ENCODE measurements at regions not wholly inside any gene's neighbourhood (a gene's known extent, or its start where the extent isn't known, plus 50 kb on each side); places are given as distances from the start of the nearest gene placed in this dataset.

DNA sequence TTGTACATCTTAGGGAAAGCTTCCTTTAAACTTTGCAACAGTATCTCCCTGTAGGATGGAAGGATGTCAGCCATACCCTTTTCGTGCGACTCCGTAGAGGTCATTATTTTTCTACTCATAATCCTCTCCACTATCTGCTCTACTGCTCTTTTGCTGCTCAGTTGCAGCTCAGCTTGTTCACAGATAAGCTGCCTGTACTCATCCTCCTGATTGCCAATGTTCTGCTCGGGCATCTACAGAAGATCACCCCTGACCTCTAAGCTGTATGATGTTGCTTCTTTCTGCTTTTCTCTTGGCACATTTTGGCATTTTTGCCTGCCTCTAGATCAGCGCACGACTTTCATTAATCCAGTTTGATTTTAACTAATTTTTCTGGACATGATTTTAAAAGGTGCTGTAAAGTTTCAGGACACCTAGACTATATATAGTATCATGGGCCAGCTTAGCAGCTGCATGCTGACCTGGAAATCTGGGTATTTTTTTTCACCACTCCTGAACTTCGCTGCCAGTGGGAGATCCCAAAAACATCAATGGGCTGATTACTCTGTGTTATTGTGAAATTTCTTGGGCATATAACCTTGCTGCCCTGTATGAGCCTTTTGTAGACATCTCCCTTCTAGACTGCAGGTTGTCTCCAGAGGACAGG, 131.2 kb upstream of the ZNF608 start:
- H3K27ac Mint-ChIP-seq: no peak overlapping the region
- ChIA-PET POLR2A (interaction anchor here (0.6 kb wide), 2 partner anchors 35 to 222 kb away, joined by 3 to 4 read pairs; no protein-coding TSS in a partner anchor), CTCF (no interaction called here)
- H3K36me3 Mint-ChIP-seq (ENCODE audit: low read depth): no peaks in the 10 kb centered on the region
- H3K4me3 Mint-ChIP-seq: no peak overlapping the region
- H3K27me3 Mint-ChIP-seq (ENCODE audit: low read depth): peaks cover 4% of the 10 kb centered on the region
- ATAC-seq (no peak), DNase-seq (no peak)
- H3K4me1 Mint-ChIP-seq (ENCODE audit: low read depth): no peaks in the 10 kb centered on the region
- H3K9me3 Mint-ChIP-seq (ENCODE audit: insufficient read depth): no peaks in the 10 kb centered on the region

DNA sequence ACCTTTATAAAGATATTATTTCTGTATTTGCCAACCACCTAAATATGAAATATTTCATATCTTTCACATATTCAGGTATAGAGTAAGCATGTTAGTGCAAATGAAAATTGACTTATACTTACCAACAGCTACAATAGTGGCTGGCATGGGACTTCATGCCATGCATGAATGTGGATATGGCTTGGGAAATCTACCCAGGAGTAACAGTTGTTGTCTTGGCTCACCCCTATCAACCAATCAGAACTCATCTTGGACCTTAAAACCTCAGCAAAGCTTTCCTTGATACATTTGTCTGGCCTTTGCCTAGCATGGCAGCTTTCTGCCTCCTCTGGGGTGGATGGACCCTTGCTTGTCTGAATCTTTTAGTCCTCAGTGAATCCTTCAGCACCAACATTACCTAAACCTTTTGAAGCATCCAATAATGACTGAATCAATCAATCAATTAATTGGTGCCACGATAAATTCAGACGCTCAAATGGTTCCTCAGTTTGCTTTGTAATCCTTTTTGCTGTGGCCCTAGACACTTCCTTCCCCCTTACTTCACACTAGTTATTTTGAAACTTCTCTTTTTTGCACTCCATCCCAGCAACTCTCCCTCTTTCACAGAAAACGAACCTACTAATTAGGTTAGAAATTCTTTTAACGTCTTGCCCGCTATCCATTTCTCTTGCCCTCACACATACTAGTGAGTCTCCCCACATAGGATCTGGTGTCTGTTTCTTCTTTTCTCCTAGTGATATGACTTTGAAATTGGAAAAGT, 132.3 kb upstream of the ZNF608 start:
- ATAC-seq (no peak), DNase-seq (no peak)
- H3K36me3 Mint-ChIP-seq (ENCODE audit: low read depth): no peaks in the 10 kb centered on the region
- H3K4me3 Mint-ChIP-seq: no peak overlapping the region
- peaks cover 4% of the 10 kb centered on the region for H3K27me3 Mint-ChIP-seq (ENCODE audit: low read depth)
- no peaks in the 10 kb centered on the region for H3K9me3 Mint-ChIP-seq (ENCODE audit: insufficient read depth)
- no peaks in the 10 kb centered on the region for H3K4me1 Mint-ChIP-seq (ENCODE audit: low read depth)
- H3K27ac Mint-ChIP-seq: no peak overlapping the region
- CTCF ChIA-PET: no interaction called here
- POLR2A ChIA-PET: no interaction called here

- H3K27me3 Mint-ChIP-seq (ENCODE audit: low read depth): no peaks in the 10 kb centered on the region
- POLR2A ChIA-PET: no interaction called here
- H3K36me3 Mint-ChIP-seq (ENCODE audit: low read depth): no peaks in the 10 kb centered on the region
- H3K4me3 Mint-ChIP-seq: no peak overlapping the region
- no peaks in the 10 kb centered on the region for H3K4me1 Mint-ChIP-seq (ENCODE audit: low read depth)
- no peak overlapping the region for H3K27ac Mint-ChIP-seq
- no peaks in the 10 kb centered on the region for H3K9me3 Mint-ChIP-seq (ENCODE audit: insufficient read depth)
- CTCF ChIA-PET: no interaction called here
- no peak for DNase-seq
- ATAC-seq: no peak
These were observed 134.7 kb upstream of the ZNF608 start for GRCh38 chr5:124880903-124881697.

- Mint-ChIP-seq H3K4me3 (no peak overlapping the region), H3K36me3 (ENCODE audit: low read depth) (no peaks in the 10 kb centered on the region), H3K27ac (no peak overlapping the region), H3K9me3 (ENCODE audit: insufficient read depth) (no peaks in the 10 kb centered on the region), H3K27me3 (ENCODE audit: low read depth) (no peaks in the 10 kb centered on the region), H3K4me1 (ENCODE audit: low read depth) (no peaks in the 10 kb centered on the region)
- ChIA-PET POLR2A (no interaction called here), CTCF (no interaction called here)
- no peak for ATAC-seq
- no peak for DNase-seq
These were observed 137.2 kb upstream of the ZNF608 start for GRCh38 chr5:124883681-124884080.

DNA sequence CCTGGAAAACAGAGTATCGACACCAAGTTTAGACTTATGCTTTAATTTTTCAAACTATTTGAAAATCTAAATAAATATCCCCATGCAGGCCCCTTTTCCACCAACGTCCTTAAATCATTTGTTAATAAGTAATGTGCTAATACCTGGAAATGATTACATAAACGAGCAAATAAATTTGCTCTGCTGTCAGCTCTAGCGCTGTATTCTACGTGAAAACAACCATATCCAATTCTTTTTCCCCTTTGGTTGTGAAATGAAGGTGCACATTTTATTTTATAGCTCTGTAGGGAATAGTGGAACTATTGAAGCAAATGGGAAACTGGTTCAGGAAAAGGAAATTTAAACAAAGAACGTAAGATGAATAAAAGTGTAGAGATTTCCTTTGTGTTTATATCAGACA, 137.7 kb upstream of the ZNF608 start:
- H3K27ac Mint-ChIP-seq: no peak overlapping the region
- no peaks in the 10 kb centered on the region for H3K9me3 Mint-ChIP-seq (ENCODE audit: insufficient read depth)
- DNase-seq (no peak), ATAC-seq (no peak)
- no peak overlapping the region for H3K4me3 Mint-ChIP-seq
- H3K27me3 Mint-ChIP-seq (ENCODE audit: low read depth): no peaks in the 10 kb centered on the region
- no peaks in the 10 kb centered on the region for H3K4me1 Mint-ChIP-seq (ENCODE audit: low read depth)
- ChIA-PET CTCF (no interaction called here), POLR2A (no interaction called here)
- H3K36me3 Mint-ChIP-seq (ENCODE audit: low read depth): no peaks in the 10 kb centered on the region

DNA sequence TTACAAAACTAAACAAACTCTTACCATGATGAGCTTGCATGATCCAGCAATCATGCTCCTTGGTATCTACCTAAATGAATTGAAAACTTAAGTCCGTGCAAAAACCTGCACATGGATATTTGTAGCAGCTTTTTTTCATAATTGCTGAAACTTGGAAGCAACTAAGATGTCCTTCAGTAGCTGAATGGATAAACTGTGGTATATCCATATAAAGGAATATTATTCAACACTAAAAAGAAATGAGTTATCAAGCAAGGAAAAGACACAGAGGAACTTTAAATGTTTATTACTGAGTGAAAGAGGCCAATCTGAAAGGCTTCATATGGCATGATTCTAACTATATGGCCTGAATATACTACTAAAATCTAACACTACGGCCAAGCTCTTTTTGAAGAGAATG, 139.1 kb upstream of the ZNF608 start:
- ChIA-PET POLR2A (no interaction called here), CTCF (no interaction called here)
- no peaks in the 10 kb centered on the region for H3K4me1 Mint-ChIP-seq (ENCODE audit: low read depth)

DNA sequence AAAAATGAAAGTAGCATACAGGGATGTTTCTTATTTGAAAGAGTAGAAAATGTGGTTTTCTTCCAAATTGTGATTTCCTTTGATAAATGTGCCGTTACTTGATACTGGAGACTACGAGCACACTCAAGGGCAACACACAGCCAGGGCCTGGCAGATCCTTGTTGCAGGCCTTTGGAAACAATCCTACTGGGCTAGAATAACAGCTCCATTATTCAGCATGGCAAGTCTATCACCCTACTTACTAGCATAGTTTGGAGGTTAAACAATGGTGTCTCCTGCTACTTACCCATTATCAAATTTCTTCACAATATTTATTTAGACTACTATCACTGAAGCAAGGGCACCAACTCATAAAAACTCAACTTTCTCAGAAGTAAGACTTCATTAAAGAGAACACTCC, 140.8 kb upstream of the ZNF608 start:
- no peak for DNase-seq
- no peaks in the 10 kb centered on the region for H3K9me3 Mint-ChIP-seq (ENCODE audit: insufficient read depth)
- no peak overlapping the region for H3K4me3 Mint-ChIP-seq
- ATAC-seq: no peak
- ChIA-PET CTCF (no interaction called here), POLR2A (no interaction called here)
- H3K27me3 Mint-ChIP-seq (ENCODE audit: low read depth): no peaks in the 10 kb centered on the region
- no peaks in the 10 kb centered on the region for H3K36me3 Mint-ChIP-seq (ENCODE audit: low read depth)
- H3K4me1 Mint-ChIP-seq (ENCODE audit: low read depth): no peaks in the 10 kb centered on the region
- H3K27ac Mint-ChIP-seq: no peak overlapping the region

More for the DNA sequence above, 139.1 kb upstream of the ZNF608 start:
- Mint-ChIP-seq H3K36me3 (ENCODE audit: low read depth) (no peaks in the 10 kb centered on the region), H3K27ac (no peak overlapping the region), H3K4me3 (no peak overlapping the region), H3K27me3 (ENCODE audit: low read depth) (no peaks in the 10 kb centered on the region), H3K9me3 (ENCODE audit: insufficient read depth) (no peaks in the 10 kb centered on the region)
- no peak for DNase-seq
- ATAC-seq: no peak

GRCh38 chr5:124888050-124888506, 141.6 kb upstream of the ZNF608 start:
- Mint-ChIP-seq H3K27ac (no peak overlapping the region), H3K9me3 (ENCODE audit: insufficient read depth) (no peaks in the 10 kb centered on the region), H3K27me3 (ENCODE audit: low read depth) (no peaks in the 10 kb centered on the region), H3K4me3 (no peak overlapping the region), H3K36me3 (ENCODE audit: low read depth) (no peaks in the 10 kb centered on the region), H3K4me1 (ENCODE audit: low read depth) (no peaks in the 10 kb centered on the region)
- ChIA-PET POLR2A (interaction anchor here (0.8 kb wide), 1 partner anchor 88 kb away, joined by 3 read pairs; no protein-coding TSS in a partner anchor), CTCF (no interaction called here)
- ATAC-seq (no peak), DNase-seq (no peak)

GRCh38 chr5:124888622-124889485, 142.4 kb upstream of the ZNF608 start:
- H3K4me1 Mint-ChIP-seq (ENCODE audit: low read depth): no peaks in the 10 kb centered on the region
- no peaks in the 10 kb centered on the region for H3K36me3 Mint-ChIP-seq (ENCODE audit: low read depth)
- ATAC-seq (no peak), DNase-seq (no peak)
- ChIA-PET POLR2A (interaction anchor here (0.8 kb wide), 1 partner anchor 89 kb away, joined by 3 read pairs; no protein-coding TSS in a partner anchor), CTCF (no interaction called here)
- no peak overlapping the region for H3K4me3 Mint-ChIP-seq
- no peaks in the 10 kb centered on the region for H3K27me3 Mint-ChIP-seq (ENCODE audit: low read depth)
- H3K9me3 Mint-ChIP-seq (ENCODE audit: insufficient read depth): no peaks in the 10 kb centered on the region
- H3K27ac Mint-ChIP-seq: no peak overlapping the region

GRCh38 chr5:124889486-124889825, 143.0 kb upstream of the ZNF608 start:
- no peak for DNase-seq
- no peaks in the 10 kb centered on the region for H3K27me3 Mint-ChIP-seq (ENCODE audit: low read depth)
- no peak overlapping the region for H3K27ac Mint-ChIP-seq
- no peaks in the 10 kb centered on the region for H3K9me3 Mint-ChIP-seq (ENCODE audit: insufficient read depth)
- CTCF ChIA-PET: no interaction called here
- ATAC-seq: no peak
- H3K4me1 Mint-ChIP-seq (ENCODE audit: low read depth): no peaks in the 10 kb centered on the region
- no peak overlapping the region for H3K4me3 Mint-ChIP-seq
- no peaks in the 10 kb centered on the region for H3K36me3 Mint-ChIP-seq (ENCODE audit: low read depth)
- POLR2A ChIA-PET: no interaction called here

- H3K36me3 Mint-ChIP-seq (ENCODE audit: low read depth): no peaks in the 10 kb centered on the region
- H3K27me3 Mint-ChIP-seq (ENCODE audit: low read depth): no peaks in the 10 kb centered on the region
- no peaks in the 10 kb centered on the region for H3K4me1 Mint-ChIP-seq (ENCODE audit: low read depth)
- no peak for DNase-seq
- H3K27ac Mint-ChIP-seq: no peak overlapping the region
- POLR2A ChIA-PET: no interaction called here
- no peak overlapping the region for H3K4me3 Mint-ChIP-seq
- H3K9me3 Mint-ChIP-seq (ENCODE audit: insufficient read depth): no peaks in the 10 kb centered on the region
- ATAC-seq: no peak
- CTCF ChIA-PET: no interaction called here
These were observed 143.4 kb upstream of the ZNF608 start for GRCh38 chr5:124889850-124890249.
